Endodermal cell (in vitro differentiated cells): ENCODE measurements at regions not wholly inside any gene's neighbourhood (a gene's known extent, or its start where the extent isn't known, plus 50 kb on each side); places are given as distances from the start of the nearest gene placed in this dataset.

ENCODE experiments used
- DNase-seq: peaks from one replicate; pipeline ENCODE4 v3.0.0-alpha.2; 2017
- H3K27ac ChIP-seq: 2 replicates; pipeline ENCODE4 v1.5.1; 2013; ENCODE audit warnings: mild to moderate bottlenecking, low read depth, low read length, moderate library complexity
- H3K27me3 ChIP-seq: 2 replicates; pipeline ENCODE4 v1.6.1; 2013; ENCODE audit warnings: mild to moderate bottlenecking, low read length, moderate library complexity; ENCODE audit not compliant: insufficient read depth, control insufficient read depth, poor library complexity, severe bottlenecking
- H3K36me3 ChIP-seq: 2 replicates; pipeline ENCODE4 v1.7.0; 2013; ENCODE audit warnings: mild to moderate bottlenecking, low read length, moderate library complexity; ENCODE audit not compliant: control insufficient read depth, insufficient read depth
- H3K4me1 ChIP-seq: one replicate; pipeline ENCODE4 v1.7.0; 2013; ENCODE audit warnings: low read length; ENCODE audit not compliant: control insufficient read depth, insufficient read depth
- H3K4me3 ChIP-seq: 2 replicates; pipeline ENCODE4 v1.5.1; 2013; ENCODE audit warnings: mild to moderate bottlenecking, low read length, moderate library complexity
- H3K9ac ChIP-seq: 2 replicates; pipeline ENCODE4 v1.6.1; 2013; ENCODE audit warnings: mild to moderate bottlenecking, low read length, moderate library complexity; ENCODE audit not compliant: poor library complexity, severe bottlenecking; ENCODE audit errors: extremely low read depth
- H3K9me3 ChIP-seq: 2 replicates; pipeline ENCODE4 v1.6.1; 2013; ENCODE audit warnings: mild to moderate bottlenecking, low read length, moderate library complexity; ENCODE audit not compliant: control insufficient read depth
- H3K27ac Mint-ChIP-seq: 2 replicates; pipeline ENCODE4 v1.8.0; 2020; ENCODE audit warnings: mixed read lengths
- H3K27me3 Mint-ChIP-seq: 2 replicates; pipeline ENCODE4 v1.8.0; 2021; ENCODE audit warnings: mild to moderate bottlenecking, mixed read lengths; ENCODE audit not compliant: insufficient read depth
- H3K36me3 Mint-ChIP-seq: 2 replicates; pipeline ENCODE4 v1.8.0; 2020; ENCODE audit warnings: low read depth, mixed read lengths
- H3K4me1 Mint-ChIP-seq: 2 replicates; pipeline ENCODE4 v1.8.0; 2020; ENCODE audit warnings: mixed read lengths
- H3K4me3 Mint-ChIP-seq: 2 replicates; pipeline ENCODE4 v1.8.0; 2020; ENCODE audit warnings: mild to moderate bottlenecking, moderate library complexity, mixed read lengths
- H3K9me3 Mint-ChIP-seq: 2 replicates; pipeline ENCODE4 v1.8.0; 2020; ENCODE audit warnings: mild to moderate bottlenecking, mixed read lengths
- CTCF ChIP-seq: fragments of 200-600 bp; sonication (generic); conservative IDR thresholded peaks from 2 replicates; pipeline ENCODE4 v1.5.0; 2021; ENCODE audit warnings: antibody characterized with exemption, mild to moderate bottlenecking
- WGBS, 2 experiments: methylation state at CpG; one replicate each; pipeline versions ENCODE4 v1.1.5 to v1.1.7; 2013; ENCODE audit warnings: missing lambda C conversion rate in 2 of 2, mixed read lengths in 1 of 2; ENCODE audit not compliant: insufficient coverage in 1 of 2, insufficient read length in 1 of 2; 5-methylcytosine and 5-hydroxymethylcytosine counted together

- H3K9me3 ChIP-seq = no peaks in the 10 kb centered on the region
- no peaks in the 10 kb centered on the region for H3K36me3 ChIP-seq
- 93 to 97% methylated on average over 9 to 20 of the region's 20 CpGs for WGBS, 2 experiments
- Mint-ChIP-seq H3K9me3 (no peaks in the 10 kb centered on the region), H3K4me1 (peaks cover 5% of the 10 kb centered on the region), H3K4me3 (no peak overlapping the region), H3K27me3 (no peaks in the 10 kb centered on the region), H3K27ac (peak overlapping the region; percentile 20), H3K36me3 (no peaks in the 10 kb centered on the region)
- TF ChIP-seq CTCF = no peak
- no peaks in the 10 kb centered on the region for H3K27me3 ChIP-seq
- no peaks in the 10 kb centered on the region for H3K4me1 ChIP-seq
- no peak for DNase-seq
- no peak overlapping the region for H3K27ac ChIP-seq
- H3K4me3 ChIP-seq = no peak overlapping the region
- no peak overlapping the region for H3K9ac ChIP-seq
Observed at GRCh38 chr11:70630816-70631623, 232.7 kb downstream of the CTTN start.

- no peak for DNase-seq
- 91 to 92% methylated on average over 12 to 13 of the region's 13 CpGs for WGBS, 2 experiments
- H3K9me3 Mint-ChIP-seq = no peaks in the 10 kb centered on the region
- H3K4me3 Mint-ChIP-seq = no peak overlapping the region
- H3K27me3 Mint-ChIP-seq = no peaks in the 10 kb centered on the region
- no peaks in the 10 kb centered on the region for H3K36me3 ChIP-seq
- no peak overlapping the region for H3K9ac ChIP-seq
- no peaks in the 10 kb centered on the region for H3K27me3 ChIP-seq
- H3K36me3 Mint-ChIP-seq = no peaks in the 10 kb centered on the region
- no peak overlapping the region for H3K27ac ChIP-seq
- H3K4me1 ChIP-seq = no peaks in the 10 kb centered on the region
- no peak for TF ChIP-seq CTCF
- peaks cover 5% of the 10 kb centered on the region for H3K4me1 Mint-ChIP-seq
- no peak overlapping the region for H3K4me3 ChIP-seq
- no peaks in the 10 kb centered on the region for H3K9me3 ChIP-seq
- no peak overlapping the region for H3K27ac Mint-ChIP-seq
Observed at GRCh38 chr11:70631624-70632047, 233.3 kb downstream of the CTTN start.

- Mint-ChIP-seq H3K9me3 (no peaks in the 10 kb centered on the region), H3K36me3 (no peaks in the 10 kb centered on the region), H3K27ac (no peak overlapping the region), H3K4me3 (no peak overlapping the region), H3K4me1 (peaks cover 5% of the 10 kb centered on the region), H3K27me3 (no peaks in the 10 kb centered on the region)
- DNase-seq = no peak
- no peaks in the 10 kb centered on the region for H3K9me3 ChIP-seq
- WGBS, 2 experiments = 88 to 91% methylated on average over 7 of the region's 7 CpGs
- TF ChIP-seq CTCF = no peak
- no peaks in the 10 kb centered on the region for H3K4me1 ChIP-seq
- H3K27ac ChIP-seq = no peak overlapping the region
- no peaks in the 10 kb centered on the region for H3K36me3 ChIP-seq
- no peaks in the 10 kb centered on the region for H3K27me3 ChIP-seq
- H3K4me3 ChIP-seq = no peak overlapping the region
- H3K9ac ChIP-seq = no peak overlapping the region
Observed at GRCh38 chr11:70633610-70634009, 235.3 kb downstream of the CTTN start.
